Smooth muscle cell (in vitro differentiated cells): ENCODE measurements at regions not wholly inside any gene's neighbourhood (a gene's known extent, or its start where the extent isn't known, plus 50 kb on each side); places are given as distances from the start of the nearest gene placed in this dataset.

ENCODE experiments used
- DNase-seq: peaks from one replicate; lab custom pipeline; 2025; ENCODE audit not compliant: unreplicated experiment; lab: John Stamatoyannopoulos, UW
- H2AFZ ChIP-seq: fragments of 200-600 bp; sonication (generic); 2 replicates; pipeline ENCODE4 v1.6.0; 2016; ENCODE audit warnings: antibody characterized with exemption, low read depth, mild to moderate bottlenecking
- H3F3A ChIP-seq: fragments of 200-600 bp; sonication (generic); 2 replicates; pipeline ENCODE4 v1.6.0; 2017; ENCODE audit warnings: antibody characterized with exemption, low read depth
- H3K27ac ChIP-seq: fragments of 200-600 bp; sonication (generic); 2 replicates; pipeline ENCODE4 v1.5.1; 2016; ENCODE audit warnings: low read depth, mild to moderate bottlenecking
- H3K27me3 ChIP-seq: fragments of 200-600 bp; sonication (generic); 2 replicates; pipeline ENCODE4 v1.6.1; 2016; ENCODE audit warnings: low read depth, mild to moderate bottlenecking
- H3K36me3 ChIP-seq: fragments of 200-600 bp; sonication (generic); 2 replicates; pipeline ENCODE4 v1.5.1; 2016; ENCODE audit warnings: low read depth
- H3K4me1 ChIP-seq: fragments of 200-600 bp; sonication (generic); 2 replicates; pipeline ENCODE4 v1.5.1; 2016; ENCODE audit warnings: low read depth
- H3K4me2 ChIP-seq: fragments of 200-600 bp; sonication (generic); 2 replicates; pipeline ENCODE4 v1.6.0; 2016; ENCODE audit warnings: mild to moderate bottlenecking
- H3K4me3 ChIP-seq: fragments of 200-600 bp; sonication (generic); 2 replicates; pipeline ENCODE4 v1.5.1; 2016; ENCODE audit warnings: mild to moderate bottlenecking
- H3K79me2 ChIP-seq: fragments of 200-600 bp; sonication (generic); 2 replicates; pipeline ENCODE4 v1.6.0; 2016; ENCODE audit warnings: low read depth, mild to moderate bottlenecking
- H3K9ac ChIP-seq: fragments of 200-600 bp; sonication (generic); 2 replicates; pipeline ENCODE4 v1.6.0; 2016; ENCODE audit warnings: low read depth
- H3K9me3 ChIP-seq: fragments of 200-600 bp; sonication (generic); replicated peaks from 2 replicates; pipeline ENCODE4 v1.5.1; 2016; ENCODE audit warnings: low read depth
- H4K20me1 ChIP-seq: fragments of 200-600 bp; sonication (generic); 2 replicates; pipeline ENCODE4 v1.6.0; 2016; ENCODE audit warnings: low read depth
- CTCF ChIP-seq: fragments of 200-600 bp; sonication (generic); IDR thresholded peaks from 2 replicates; pipeline ENCODE4 v1.5.1; 2017; ENCODE audit warnings: borderline replicate concordance, mild to moderate bottlenecking, antibody characterized with exemption; ENCODE audit not compliant: insufficient read depth, poor library complexity, severe bottlenecking
- WGBS: methylation state at CpG from one replicate; pipeline ENCODE4 v1.1.7; 2016; ENCODE audit warnings: low lambda C conversion rate; 5-methylcytosine and 5-hydroxymethylcytosine counted together

GRCh38 chrX:149365552-149365951 lies 139.6 kb downstream of the IDS start:
- H4K20me1 ChIP-seq, result no peaks in the 10 kb centered on the region
- H3K27me3 ChIP-seq, result no peaks in the 10 kb centered on the region
- no peaks in the 10 kb centered on the region for H3K36me3 ChIP-seq
- H3K4me3 ChIP-seq, result no peak overlapping the region
- no peak overlapping the region for H2AFZ ChIP-seq
- no peak overlapping the region for H3K4me2 ChIP-seq
- no peak for DNase-seq
- H3K27ac ChIP-seq, result no peak overlapping the region
- H3K79me2 ChIP-seq, result no peaks in the 10 kb centered on the region
- no peaks in the 10 kb centered on the region for H3K4me1 ChIP-seq
- H3K9me3 ChIP-seq, result no peaks in the 10 kb centered on the region
- H3F3A ChIP-seq, result no peaks in the 10 kb centered on the region
- no peak for TF ChIP-seq CTCF
- H3K9ac ChIP-seq, result no peak overlapping the region

- no peak overlapping the region for H2AFZ ChIP-seq
- H3K27ac ChIP-seq, result no peak overlapping the region
- H3K4me3 ChIP-seq, result no peak overlapping the region
- H3K79me2 ChIP-seq, result no peaks in the 10 kb centered on the region
- H3K36me3 ChIP-seq, result no peaks in the 10 kb centered on the region
- H3F3A ChIP-seq, result no peaks in the 10 kb centered on the region
- H3K9ac ChIP-seq, result no peak overlapping the region
- no peak for DNase-seq
- 47% methylated on average over 1 of the region's 1 CpG for WGBS
- no peaks in the 10 kb centered on the region for H3K4me1 ChIP-seq
- no peak overlapping the region for H3K4me2 ChIP-seq
- no peak for TF ChIP-seq CTCF
- H4K20me1 ChIP-seq, result no peaks in the 10 kb centered on the region
- H3K27me3 ChIP-seq, result no peaks in the 10 kb centered on the region
- H3K9me3 ChIP-seq, result no peaks in the 10 kb centered on the region
These were observed 140.0 kb downstream of the IDS start for GRCh38 chrX:149365061-149365460.

- Histone ChIP-seq H3K27ac (no peak overlapping the region), H4K20me1 (no peaks in the 10 kb centered on the region), H3K4me3 (no peak overlapping the region), H3K79me2 (no peaks in the 10 kb centered on the region), H3K4me2 (no peak overlapping the region), H3K27me3 (no peaks in the 10 kb centered on the region), H3K36me3 (no peaks in the 10 kb centered on the region), H3K9me3 (no peaks in the 10 kb centered on the region), H3F3A (no peaks in the 10 kb centered on the region), H3K4me1 (no peaks in the 10 kb centered on the region), H2AFZ (no peak overlapping the region), H3K9ac (no peak overlapping the region)
- WGBS, result 24% methylated on average over 2 of the region's 2 CpGs
- TF ChIP-seq CTCF, result no peak
- no peak for DNase-seq
These were observed 141.1 kb downstream of the IDS start for GRCh38 chrX:149363965-149364364.

GRCh38 chrX:149346306-149346705 lies 158.8 kb downstream of the IDS start:
- no peaks in the 10 kb centered on the region for H3K9me3 ChIP-seq
- WGBS, result 71% methylated on average over 3 of the region's 3 CpGs
- no peaks in the 10 kb centered on the region for H3K36me3 ChIP-seq
- H2AFZ ChIP-seq, result no peak overlapping the region
- H4K20me1 ChIP-seq, result no peaks in the 10 kb centered on the region
- H3K4me1 ChIP-seq, result no peaks in the 10 kb centered on the region
- no peaks in the 10 kb centered on the region for H3K27me3 ChIP-seq
- no peak overlapping the region for H3K9ac ChIP-seq
- H3K79me2 ChIP-seq, result no peaks in the 10 kb centered on the region
- no peak overlapping the region for H3K4me3 ChIP-seq
- no peak for DNase-seq
- TF ChIP-seq CTCF, result no peak
- H3K4me2 ChIP-seq, result no peak overlapping the region
- H3F3A ChIP-seq, result no peaks in the 10 kb centered on the region
- H3K27ac ChIP-seq, result no peak overlapping the region
